G401 (cell line): ENCODE measurements at regions not wholly inside any gene's neighbourhood (a gene's known extent, or its start where the extent isn't known, plus 50 kb on each side); places are given as distances from the start of the nearest gene placed in this dataset.

Source experiments
- DNase-seq: peaks from one replicate; pipeline ENCODE4 v3.0.0-alpha.2; 2015; ENCODE audit warnings: low spot score
- in situ Hi-C: cut with HindIII; loops from 2 replicates; pipeline ENCODE4 v1.10.0; 2016; ENCODE audit warnings: low sequenced_read_pairs, mixed read lengths

GRCh38 chr3:59698091-59698490 lies 648.3 kb upstream of the CFAP20DC start:
- in situ Hi-C loops = no loop called here
- DNase-seq = peak; percentile 38

GRCh38 chr3:59696783-59697182 lies 647.0 kb upstream of the CFAP20DC start:
- in situ Hi-C loops = no loop called here

GRCh38 chr3:59695860-59696259 lies 646.0 kb upstream of the CFAP20DC start:
- in situ Hi-C loops = no loop called here
- no peak for DNase-seq

More at GRCh38 chr3:59696783-59697182, 647.0 kb upstream of the CFAP20DC start:
- DNase-seq = no peak

GRCh38 chr3:59692117-59692516 lies 642.3 kb upstream of the CFAP20DC start:
- no peak for DNase-seq
- in situ Hi-C loops = no loop called here

GRCh38 chr3:59690886-59691285 lies 641.1 kb upstream of the CFAP20DC start:
- in situ Hi-C loops = no loop called here
- peak; percentile 72 for DNase-seq

- DNase-seq = no peak
- in situ Hi-C loops = no loop called here
Observed at GRCh38 chr3:59688636-59689035, 638.8 kb upstream of the CFAP20DC start.

GRCh38 chr3:59685432-59685831 lies 635.6 kb upstream of the CFAP20DC start:
- in situ Hi-C loops = no loop called here

GRCh38 chr3:59684766-59685165 lies 634.9 kb upstream of the CFAP20DC start:
- in situ Hi-C loops = no loop called here
- no peak for DNase-seq

More at GRCh38 chr3:59685432-59685831, 635.6 kb upstream of the CFAP20DC start:
- no peak for DNase-seq

GRCh38 chr3:59680919-59681318 lies 631.1 kb upstream of the CFAP20DC start:
- no peak for DNase-seq
- in situ Hi-C loops = no loop called here

- DNase-seq = no peak
- in situ Hi-C loops = no loop called here
Observed at GRCh38 chr3:59677747-59678702, 628.2 kb upstream of the CFAP20DC start.

- DNase-seq = no peak
- in situ Hi-C loops = no loop called here
Observed at GRCh38 chr3:59675495-59675894, 625.7 kb upstream of the CFAP20DC start.

GRCh38 chr3:59663076-59663850 lies 613.4 kb upstream of the CFAP20DC start:
- in situ Hi-C loops = no loop called here
- no peak for DNase-seq

- DNase-seq = peak; percentile 32
- in situ Hi-C loops = no loop called here
Observed at GRCh38 chr3:59660852-59661625, 611.2 kb upstream of the CFAP20DC start.

GRCh38 chr3:59660376-59660775 lies 610.6 kb upstream of the CFAP20DC start:
- in situ Hi-C loops = no loop called here
- DNase-seq = no peak

GRCh38 chr3:59659755-59660154 lies 609.9 kb upstream of the CFAP20DC start:
- in situ Hi-C loops = no loop called here

GRCh38 chr3:59658866-59659265 lies 609.0 kb upstream of the CFAP20DC start:
- no peak for DNase-seq
- in situ Hi-C loops = no loop called here

More at GRCh38 chr3:59659755-59660154, 609.9 kb upstream of the CFAP20DC start:
- no peak for DNase-seq

- in situ Hi-C loops = no loop called here
- no peak for DNase-seq
Observed at GRCh38 chr3:59658274-59658673, 608.4 kb upstream of the CFAP20DC start.

GRCh38 chr3:59655418-59656015 lies 605.7 kb upstream of the CFAP20DC start:
- in situ Hi-C loops = no loop called here
- no peak for DNase-seq
